HG03280 (cell line): ENCODE measurements at regions not wholly inside any gene's neighbourhood (a gene's known extent, or its start where the extent isn't known, plus 50 kb on each side); places are given as distances from the start of the nearest gene placed in this dataset.
A peak's percentile ranks its signal among the peaks of the same experiment; 100 is the strongest.
"Not testable (repeated sequence)": the region's sequence is repeated elsewhere in the genome, so short reads cannot be mapped to it uniquely, and the experiment has no call there.

Source experiments
- ATAC-seq: cut with Tn5 transposase; IDR thresholded peaks from one replicate; pipeline ENCODE4 v1.9.1; 2021; ENCODE audit warnings: mild to moderate bottlenecking, moderate library complexity; ENCODE audit not compliant: unreplicated experiment

GRCh38 chr10:62696798-62697197 is 107.7 kb upstream of the ADO start:
- no peak for ATAC-seq

- no peak for ATAC-seq
Measured at GRCh38 chr10:62699148-62699547, 105.4 kb upstream of the ADO start.

- ATAC-seq = not testable (repeated sequence)
Measured at GRCh38 chr10:62704121-62704520, 100.4 kb upstream of the ADO start.

GRCh38 chr10:62705789-62706188 is 98.7 kb upstream of the ADO start:
- no peak for ATAC-seq

- ATAC-seq = peak; percentile 70
Measured at GRCh38 chr10:62707810-62708209, 96.7 kb upstream of the ADO start.

- no peak for ATAC-seq
Measured at GRCh38 chr10:62708569-62708968, 96.0 kb upstream of the ADO start.

- ATAC-seq = no peak
Measured at GRCh38 chr10:62709200-62709599, 95.3 kb upstream of the ADO start.

- no peak for ATAC-seq
Measured at GRCh38 chr10:62710182-62710581, 94.3 kb upstream of the ADO start.

- ATAC-seq = no peak
Measured at GRCh38 chr10:62715383-62715782, 89.1 kb upstream of the ADO start.

GRCh38 chr10:62718585-62718984 is 85.9 kb upstream of the ADO start:
- ATAC-seq = no peak

GRCh38 chr10:62719061-62719460 is 85.5 kb upstream of the ADO start:
- ATAC-seq = no peak

- no peak for ATAC-seq
Measured at GRCh38 chr10:62721687-62722086, 82.8 kb upstream of the ADO start.

GRCh38 chr10:62723375-62723774 is 81.1 kb upstream of the ADO start:
- no peak for ATAC-seq

- ATAC-seq = no peak
Measured at GRCh38 chr10:62724465-62724864, 80.1 kb upstream of the ADO start.

- peak; percentile 94 for ATAC-seq
Measured at GRCh38 chr10:62726142-62726541, 78.4 kb upstream of the ADO start.

- no peak for ATAC-seq
Measured at GRCh38 chr10:62726638-62727037, 77.9 kb upstream of the ADO start.

- no peak for ATAC-seq
Measured at GRCh38 chr10:62727934-62728333, 76.6 kb upstream of the ADO start.

GRCh38 chr10:62728479-62728878 is 76.0 kb upstream of the ADO start:
- no peak for ATAC-seq

GRCh38 chr10:62732841-62733653 is 71.5 kb upstream of the ADO start:
- peak; percentile 84 for ATAC-seq

GRCh38 chr10:62733654-62734293 is 70.7 kb upstream of the ADO start:
- peak; percentile 6 for ATAC-seq

- ATAC-seq = no peak
Measured at GRCh38 chr10:62734781-62735463, 69.6 kb upstream of the ADO start.
